ENCODE measurements at regions not wholly inside any gene's neighbourhood (a gene's known extent, or its start where the extent isn't known, plus 50 kb on each side); places are given as distances from the start of the nearest gene placed in this dataset.

DNA sequence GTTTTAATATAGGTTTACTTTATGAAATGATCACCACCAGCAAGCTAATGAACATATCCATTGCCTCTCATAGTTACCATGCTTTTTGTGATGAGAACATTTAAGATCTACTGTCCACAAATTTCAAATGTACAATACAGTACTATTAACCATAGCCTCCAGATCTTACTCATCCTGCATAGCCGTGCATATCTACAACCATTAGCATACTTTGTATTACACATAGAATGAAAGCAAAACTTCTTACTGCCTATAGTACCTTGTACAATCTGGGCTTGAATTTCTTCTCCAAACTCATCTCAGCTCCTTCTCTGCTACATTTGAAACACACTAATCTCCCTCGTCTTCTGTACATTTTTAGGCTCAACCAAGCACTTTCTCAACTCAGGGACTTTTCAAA is 510.6 kb downstream of the PRR16 start:
- TF ChIP-seq, protein P1, sequence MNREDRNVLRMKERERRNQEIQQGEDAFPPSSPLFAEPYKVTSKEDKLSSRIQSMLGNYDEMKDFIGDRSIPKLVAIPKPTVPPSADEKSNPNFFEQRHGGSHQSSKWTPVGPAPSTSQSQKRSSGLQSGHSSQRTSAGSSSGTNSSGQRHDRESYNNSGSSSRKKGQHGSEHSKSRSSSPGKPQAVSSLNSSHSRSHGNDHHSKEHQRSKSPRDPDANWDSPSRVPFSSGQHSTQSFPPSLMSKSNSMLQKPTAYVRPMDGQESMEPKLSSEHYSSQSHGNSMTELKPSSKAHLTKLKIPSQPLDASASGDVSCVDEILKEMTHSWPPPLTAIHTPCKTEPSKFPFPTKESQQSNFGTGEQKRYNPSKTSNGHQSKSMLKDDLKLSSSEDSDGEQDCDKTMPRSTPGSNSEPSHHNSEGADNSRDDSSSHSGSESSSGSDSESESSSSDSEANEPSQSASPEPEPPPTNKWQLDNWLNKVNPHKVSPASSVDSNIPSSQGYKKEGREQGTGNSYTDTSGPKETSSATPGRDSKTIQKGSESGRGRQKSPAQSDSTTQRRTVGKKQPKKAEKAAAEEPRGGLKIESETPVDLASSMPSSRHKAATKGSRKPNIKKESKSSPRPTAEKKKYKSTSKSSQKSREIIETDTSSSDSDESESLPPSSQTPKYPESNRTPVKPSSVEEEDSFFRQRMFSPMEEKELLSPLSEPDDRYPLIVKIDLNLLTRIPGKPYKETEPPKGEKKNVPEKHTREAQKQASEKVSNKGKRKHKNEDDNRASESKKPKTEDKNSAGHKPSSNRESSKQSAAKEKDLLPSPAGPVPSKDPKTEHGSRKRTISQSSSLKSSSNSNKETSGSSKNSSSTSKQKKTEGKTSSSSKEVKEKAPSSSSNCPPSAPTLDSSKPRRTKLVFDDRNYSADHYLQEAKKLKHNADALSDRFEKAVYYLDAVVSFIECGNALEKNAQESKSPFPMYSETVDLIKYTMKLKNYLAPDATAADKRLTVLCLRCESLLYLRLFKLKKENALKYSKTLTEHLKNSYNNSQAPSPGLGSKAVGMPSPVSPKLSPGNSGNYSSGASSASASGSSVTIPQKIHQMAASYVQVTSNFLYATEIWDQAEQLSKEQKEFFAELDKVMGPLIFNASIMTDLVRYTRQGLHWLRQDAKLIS (CRISPR knock-in tag; IDR thresholded peaks at IDR 0.05) = no peak
- TF ChIP-seq PCBP1 (IDR thresholded peaks at IDR 0.05; ENCODE audit: low read depth, low read length, poor library complexity, severe bottlenecking) (no peak), RBM34 (IDR thresholded peaks at IDR 0.05; ENCODE audit: borderline replicate concordance, insufficient read depth, low read length) (no peak)

Measured in K562 (cell line).